HG02642 (cell line): ENCODE measurements at regions not wholly inside any gene's neighbourhood (a gene's known extent, or its start where the extent isn't known, plus 50 kb on each side); places are given as distances from the start of the nearest gene placed in this dataset.
"Not testable (repeated sequence)": the region's sequence is repeated elsewhere in the genome, so short reads cannot be mapped to it uniquely, and the experiment has no call there.

Experiments used
- ATAC-seq: cut with Tn5 transposase; IDR thresholded peaks from one replicate; pipeline ENCODE4 v1.9.1; 2021; ENCODE audit warnings: mild to moderate bottlenecking; ENCODE audit not compliant: unreplicated experiment, poor library complexity

DNA sequence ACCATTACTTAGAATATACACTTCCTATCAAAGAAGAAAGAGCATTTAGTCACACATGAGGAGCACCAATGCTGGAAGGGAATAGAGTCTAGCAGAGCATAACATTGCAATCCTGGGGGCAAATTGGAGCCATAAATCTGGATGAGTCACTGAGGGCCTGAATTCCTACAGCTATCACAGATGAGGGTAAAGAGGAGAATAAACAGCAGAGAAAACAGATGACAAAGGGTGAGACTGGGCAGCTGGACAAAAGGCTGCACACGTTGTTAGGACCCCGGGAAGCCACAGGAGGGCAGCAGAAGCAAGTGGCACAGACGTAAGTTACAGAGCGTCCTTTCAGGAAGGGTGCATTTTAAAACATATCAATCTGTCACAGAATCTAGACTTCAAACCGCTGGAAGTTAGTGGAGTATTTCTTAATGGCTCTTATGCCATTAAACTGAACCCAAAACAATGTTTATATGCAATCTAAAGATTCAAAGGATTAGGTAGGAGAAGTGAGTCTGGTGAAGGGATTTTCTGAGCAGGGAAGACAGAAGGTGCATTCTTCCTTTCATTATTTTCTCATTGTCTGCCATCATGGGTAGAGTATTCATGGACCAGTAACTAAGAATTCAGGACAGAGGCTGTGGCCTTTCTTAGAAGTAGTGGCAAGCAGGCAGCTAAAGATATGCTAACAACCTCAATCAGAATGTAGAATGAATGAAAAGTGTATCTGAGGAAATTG is 159.8 kb upstream of the DAAM1 start:
- ATAC-seq, result peak; percentile 89

DNA sequence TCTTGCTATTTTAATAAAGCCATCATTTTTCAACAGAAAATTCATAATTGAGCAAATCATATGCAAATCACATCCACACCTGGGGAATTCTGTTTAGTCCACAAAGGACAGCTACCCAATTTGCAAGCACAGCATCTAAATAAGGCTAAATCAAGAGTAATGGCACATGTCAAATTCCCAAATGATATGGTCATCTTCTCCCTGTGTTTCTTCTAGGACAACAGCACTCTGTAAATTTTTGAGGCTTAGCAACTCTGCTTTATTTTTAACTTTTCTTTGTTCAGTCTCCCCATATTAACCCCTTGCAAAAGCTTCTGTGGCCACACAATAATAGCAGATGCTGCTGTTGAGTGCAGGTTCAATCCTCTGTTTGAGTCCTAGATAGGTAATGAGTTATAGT is 155.6 kb upstream of the DAAM1 start:
- no peak for ATAC-seq

DNA sequence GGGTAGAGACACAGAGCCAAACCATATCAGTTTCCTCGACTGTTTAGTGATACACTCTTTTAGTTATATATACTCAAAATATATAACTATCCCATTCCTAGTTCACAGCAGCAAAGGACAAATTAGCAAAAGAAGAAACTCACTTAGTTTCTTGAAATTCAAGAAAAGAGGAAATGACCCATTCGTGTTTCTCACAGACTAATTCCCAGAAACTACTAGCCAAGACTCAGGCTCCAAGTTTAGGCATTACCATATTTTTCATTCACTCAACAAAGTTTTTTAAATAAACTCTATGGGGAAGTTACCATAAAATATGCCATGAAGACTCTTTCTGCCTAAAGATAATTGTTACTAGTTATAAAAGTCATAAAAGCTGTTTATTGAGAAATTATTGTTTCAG is 152.3 kb upstream of the DAAM1 start:
- no peak for ATAC-seq

DNA sequence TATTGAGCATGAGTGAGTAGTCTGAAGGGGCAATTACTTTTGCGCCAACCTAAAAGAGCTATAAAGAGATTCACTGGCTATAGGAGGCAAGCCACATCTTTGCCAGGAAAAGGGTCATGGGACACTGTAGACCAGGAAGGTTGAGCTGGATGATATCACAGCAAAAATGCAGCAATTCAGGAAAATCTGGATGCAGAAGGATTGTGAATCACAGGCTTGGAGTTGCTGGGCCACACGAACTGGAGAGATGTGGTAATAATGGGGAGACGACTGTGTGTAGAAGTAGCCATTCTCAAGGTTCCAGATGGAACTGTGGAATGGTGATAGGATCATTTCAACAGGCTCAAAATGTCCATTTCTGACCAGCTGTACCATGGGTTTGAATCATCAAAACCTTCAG is 151.4 kb upstream of the DAAM1 start:
- ATAC-seq, result no peak

GRCh38 chr14:59037620-59038019 is 150.8 kb upstream of the DAAM1 start:
- ATAC-seq, result no peak

- no peak for ATAC-seq
Measured at GRCh38 chr14:59038746-59039145, 149.7 kb upstream of the DAAM1 start.

DNA sequence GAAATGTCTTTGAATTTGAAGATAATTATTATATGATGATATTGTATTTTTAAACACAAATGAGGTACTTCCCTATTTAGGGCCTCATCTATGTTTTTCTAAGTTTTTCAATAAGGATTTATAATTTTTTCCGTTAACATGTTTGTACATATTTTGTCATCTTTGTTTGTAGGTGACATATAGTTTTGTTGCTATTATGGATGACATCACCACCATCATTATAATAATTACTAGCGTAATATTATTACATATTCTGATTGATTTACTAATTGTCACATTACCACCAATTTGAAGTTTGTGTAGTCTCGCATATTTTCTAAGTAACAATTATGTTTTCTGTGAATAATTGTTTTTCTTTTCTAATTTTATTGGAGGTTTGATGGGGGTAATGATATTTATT is 147.2 kb upstream of the DAAM1 start:
- ATAC-seq, result no peak

DNA sequence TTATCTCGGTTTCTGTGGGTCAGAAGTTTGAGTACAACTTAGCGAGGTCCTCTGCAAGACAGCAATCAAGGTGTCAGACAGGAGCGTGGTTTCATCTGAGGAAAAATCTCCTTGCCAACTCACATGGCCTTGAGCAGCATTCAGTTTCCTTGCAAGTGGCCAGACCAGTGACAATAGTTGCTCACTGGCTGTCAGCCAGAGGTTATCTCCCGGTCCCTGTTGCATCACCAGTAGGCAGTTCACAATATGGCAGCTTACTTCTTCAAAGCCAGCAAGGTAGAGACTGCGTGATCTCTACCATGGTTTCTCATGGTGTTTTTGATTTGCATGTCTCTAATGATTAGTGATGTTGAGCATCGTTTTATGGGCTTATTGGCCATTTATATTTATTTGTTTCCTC is 143.8 kb upstream of the DAAM1 start:
- ATAC-seq, result no peak

- ATAC-seq, result no peak
Measured at GRCh38 chr14:59046746-59047145, 141.7 kb upstream of the DAAM1 start.

DNA sequence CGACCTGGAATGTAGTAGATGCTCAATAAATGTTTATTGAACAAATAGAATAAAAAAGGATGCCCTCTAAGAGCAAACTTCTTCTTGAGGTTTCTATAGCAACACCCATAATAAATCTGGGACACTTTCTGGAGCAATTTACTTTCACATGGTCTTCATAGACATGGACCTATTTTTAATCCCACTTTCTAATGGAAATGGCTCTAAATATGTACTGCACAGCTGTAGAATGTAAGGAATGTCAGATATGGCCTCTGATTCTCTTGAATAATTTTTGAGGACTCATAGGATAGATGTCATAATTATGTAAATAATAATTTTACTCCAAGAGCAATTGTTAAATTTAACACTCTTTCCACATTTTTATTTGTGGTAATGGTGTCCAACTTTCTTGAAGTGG is 133.5 kb upstream of the DAAM1 start:
- no peak for ATAC-seq

- peak; percentile 74 for ATAC-seq
Measured at GRCh38 chr14:59055439-59056045, 132.9 kb upstream of the DAAM1 start.

DNA sequence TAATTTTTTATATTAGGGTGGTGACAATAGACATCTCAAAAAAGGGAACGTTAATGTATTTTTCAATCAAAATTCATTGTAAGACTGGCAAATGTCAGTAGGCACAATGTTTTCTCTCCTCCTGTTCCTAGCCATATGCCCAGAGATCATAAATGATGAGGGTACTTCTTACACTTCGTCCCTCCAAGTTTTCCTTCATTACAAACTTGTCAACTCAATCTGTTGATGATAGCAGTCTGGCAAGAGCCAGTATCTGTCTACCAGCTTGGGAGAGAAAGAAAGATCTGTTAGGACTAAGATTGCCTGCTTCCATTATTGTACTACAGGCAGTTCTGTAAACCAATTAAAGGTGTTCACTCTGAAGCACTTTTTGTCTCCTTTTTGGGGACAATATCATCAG is 130.9 kb upstream of the DAAM1 start:
- ATAC-seq, result no peak

GRCh38 chr14:59058776-59059175 is 129.7 kb upstream of the DAAM1 start:
- ATAC-seq, result not testable (repeated sequence)

DNA sequence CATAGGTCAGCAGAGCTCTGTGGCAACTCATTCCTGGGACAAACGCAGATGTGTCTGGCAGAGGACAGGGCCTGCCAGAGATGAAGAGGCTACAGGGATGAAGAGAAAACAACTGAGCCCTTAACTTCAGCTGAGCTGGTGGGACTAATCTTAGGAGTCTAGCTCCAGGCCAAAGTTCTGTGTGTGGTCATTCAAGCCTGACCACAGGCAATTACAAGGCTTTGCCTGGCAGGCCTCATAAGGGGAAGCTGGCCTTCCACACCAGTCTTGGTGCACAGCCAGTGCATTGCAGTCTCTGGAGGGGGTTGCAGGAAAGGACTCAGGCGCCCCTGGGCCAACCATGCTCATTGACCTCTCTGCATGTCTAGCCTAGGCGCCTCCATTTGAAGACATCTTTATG is 127.6 kb upstream of the DAAM1 start:
- no peak for ATAC-seq

GRCh38 chr14:59061292-59061691 is 127.2 kb upstream of the DAAM1 start:
- ATAC-seq, result no peak

DNA sequence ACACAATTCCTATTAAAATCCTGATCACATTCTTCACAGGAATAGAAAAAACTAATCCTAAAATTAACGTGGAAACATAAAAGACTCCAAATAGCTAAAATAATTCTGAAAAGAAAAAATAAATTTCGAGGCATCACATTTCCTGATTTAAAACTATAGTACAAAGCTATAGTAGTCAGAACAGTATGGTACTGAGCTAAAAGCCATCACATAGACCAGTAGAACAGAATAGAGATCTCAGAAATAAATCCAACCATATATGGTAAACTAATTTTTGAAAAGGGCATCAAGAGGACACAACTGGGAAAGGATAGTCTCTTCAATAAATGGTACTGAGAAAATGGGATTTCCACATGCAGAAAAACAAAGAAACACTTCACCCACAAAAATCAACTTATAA is 125.2 kb upstream of the DAAM1 start:
- ATAC-seq, result no peak

DNA sequence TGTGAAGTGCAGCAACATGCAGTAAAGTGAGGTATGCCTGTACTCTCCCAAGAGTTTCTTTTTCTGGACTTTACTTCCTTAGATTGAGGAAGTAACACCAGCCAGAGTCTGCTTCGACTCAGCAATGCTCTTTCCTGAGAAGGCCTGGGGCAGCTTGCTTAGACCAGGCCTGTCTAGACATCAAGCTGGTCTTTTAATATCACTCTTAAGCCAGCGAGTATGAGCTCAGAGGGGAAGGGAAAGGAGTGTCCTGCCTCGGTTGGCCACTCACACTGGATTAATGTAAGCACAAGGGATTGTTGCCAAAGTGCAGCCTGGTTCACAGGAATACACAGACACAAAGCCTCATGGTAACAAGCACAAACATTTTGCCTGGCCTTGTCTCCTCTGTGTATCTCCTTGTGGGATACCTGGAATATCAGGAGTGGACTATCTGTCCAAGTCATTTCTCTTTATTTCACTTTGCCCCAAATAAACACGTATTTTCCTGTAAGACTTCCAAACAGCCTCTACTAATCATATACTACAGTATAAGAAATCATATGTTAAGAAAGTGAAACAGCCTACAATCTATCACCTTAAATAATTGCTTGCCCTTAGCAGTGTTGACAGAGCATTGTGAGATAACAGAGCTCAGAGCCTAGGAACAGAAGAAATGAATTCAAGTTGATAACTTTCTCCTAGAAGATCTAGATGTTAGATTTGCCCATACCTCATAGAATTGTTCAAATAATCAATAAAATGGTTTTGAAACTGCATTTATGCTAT is 121.2 kb upstream of the DAAM1 start:
- ATAC-seq, result no peak

- ATAC-seq, result no peak
Measured at GRCh38 chr14:59069163-59069854, 119.2 kb upstream of the DAAM1 start.

GRCh38 chr14:59075506-59075905 is 113.0 kb upstream of the DAAM1 start:
- ATAC-seq, result no peak

- ATAC-seq, result no peak
Measured at GRCh38 chr14:59081720-59082119, 106.7 kb upstream of the DAAM1 start.

GRCh38 chr14:59085207-59085739 is 103.2 kb upstream of the DAAM1 start:
- ATAC-seq, result no peak
